ENCODE measurements at regions not wholly inside any gene's neighbourhood (a gene's known extent, or its start where the extent isn't known, plus 50 kb on each side); places are given as distances from the start of the nearest gene placed in this dataset.

GRCh38 chr9:14987858-14988257 lies 77.6 kb upstream of the FREM1 start:
- H3K4me3 ChIP-seq (ENCODE audit: low read length), result no peak overlapping the region
- no peak for DNase-seq (ENCODE audit: low read depth)
- no peak for TF ChIP-seq CTCF (IDR thresholded peaks at IDR 0.05; ENCODE audit: insufficient read depth, low read depth, low read length, missing control alignments)

- TF ChIP-seq CTCF (IDR thresholded peaks at IDR 0.05; ENCODE audit: insufficient read depth, low read depth, low read length, missing control alignments), result no peak
- no peak overlapping the region for H3K4me3 ChIP-seq (ENCODE audit: low read length)
- no peak for DNase-seq (ENCODE audit: low read depth)
Measured at GRCh38 chr9:14985419-14985818, 75.2 kb upstream of the FREM1 start.

- no peak for DNase-seq (ENCODE audit: low read depth)
- no peak for TF ChIP-seq CTCF (IDR thresholded peaks at IDR 0.05; ENCODE audit: insufficient read depth, low read depth, low read length, missing control alignments)
- no peak overlapping the region for H3K4me3 ChIP-seq (ENCODE audit: low read length)
Measured at GRCh38 chr9:14983599-14983998, 73.4 kb upstream of the FREM1 start.

- no peak for TF ChIP-seq CTCF (IDR thresholded peaks at IDR 0.05; ENCODE audit: insufficient read depth, low read depth, low read length, missing control alignments)
- H3K4me3 ChIP-seq (ENCODE audit: low read length), result no peak overlapping the region
- no peak for DNase-seq (ENCODE audit: low read depth)
Measured at GRCh38 chr9:14981291-14981950, 71.2 kb upstream of the FREM1 start.

- H3K4me3 ChIP-seq (ENCODE audit: low read length), result no peak overlapping the region
- no peak for TF ChIP-seq CTCF (IDR thresholded peaks at IDR 0.05; ENCODE audit: insufficient read depth, low read depth, low read length, missing control alignments)
- DNase-seq (ENCODE audit: low read depth), result no peak
Measured at GRCh38 chr9:14978022-14979000, 68.1 kb upstream of the FREM1 start.

- TF ChIP-seq CTCF (IDR thresholded peaks at IDR 0.05; ENCODE audit: insufficient read depth, low read depth, low read length, missing control alignments), result no peak
- DNase-seq (ENCODE audit: low read depth), result no peak
- H3K4me3 ChIP-seq (ENCODE audit: low read length), result no peak overlapping the region
Measured at GRCh38 chr9:14967450-14968321, 57.5 kb upstream of the FREM1 start.
